Astrocyte (in vitro differentiated cells and primary cell): ENCODE measurements at regions not wholly inside any gene's neighbourhood (a gene's known extent, or its start where the extent isn't known, plus 50 kb on each side); places are given as distances from the start of the nearest gene placed in this dataset.

ENCODE experiments used
- CTCF ChIP-seq: IDR thresholded peaks from 2 replicates; pipeline ENCODE4 v1.5.1; 2011; ENCODE audit warnings: low read depth, mild to moderate bottlenecking, inconsistent platforms, low read length, moderate library complexity; ENCODE audit not compliant: insufficient read depth
- EZH2 ChIP-seq: IDR thresholded peaks from 2 replicates; pipeline ENCODE4 v1.6.1; 2012; ENCODE audit warnings: mild to moderate bottlenecking, low read length, inconsistent platforms; ENCODE audit not compliant: insufficient read depth

GRCh38 chr10:44470784-44471183 lies 85.9 kb upstream of the CXCL12 start:
- TF ChIP-seq CTCF: no peak
- no peak for TF ChIP-seq EZH2
